CD8-positive, alpha-beta memory T cell (primary cell): ENCODE measurements at regions not wholly inside any gene's neighbourhood (a gene's known extent, or its start where the extent isn't known, plus 50 kb on each side); places are given as distances from the start of the nearest gene placed in this dataset.
"Not testable (repeated sequence)": the region's sequence is repeated elsewhere in the genome, so short reads cannot be mapped to it uniquely, and the experiment has no call there.

Experiments used
- CTCF ChIA-PET: fragments of 350-600 bp; sonication (Branson Sonifier 250); formaldehyde crosslinking; loops from one replicate; lab custom pipeline; 2021; ENCODE audit warnings: antibody characterized with exemption; lab: Charles Lee
- POLR2A ChIA-PET: fragments of 350-600 bp; sonication (Branson Sonifier 250); formaldehyde crosslinking; loops from one replicate; lab custom pipeline; 2021; ENCODE audit warnings: antibody characterized with exemption; lab: Charles Lee
- DNase-seq, 5 donors: peaks; one replicate each; pipeline versions ENCODE4 v3.0.0 to v3.0.0-alpha.2; 2020 to 2022; ENCODE audit warnings: mixed read lengths in 1 of 5
- H3K27ac ChIP-seq: one replicate; pipeline ENCODE4 v1.7.0; 2013; ENCODE audit warnings: low read depth, mild to moderate bottlenecking, low read length, moderate library complexity
- H3K27me3 ChIP-seq: 2 replicates; pipeline ENCODE4 v1.7.0; 2013; ENCODE audit warnings: low read length, mild to moderate bottlenecking; ENCODE audit not compliant: insufficient read depth, poor library complexity, severe bottlenecking
- H3K36me3 ChIP-seq: 2 replicates; pipeline ENCODE4 v1.7.0; 2013; ENCODE audit warnings: mild to moderate bottlenecking, low read length, moderate library complexity; ENCODE audit not compliant: insufficient read depth
- H3K4me1 ChIP-seq: 2 replicates; pipeline ENCODE4 v1.7.0; 2013; ENCODE audit warnings: mild to moderate bottlenecking, low read length, moderate library complexity; ENCODE audit not compliant: insufficient read depth
- H3K4me3 ChIP-seq: 2 replicates; pipeline ENCODE4 v1.7.0; 2013; ENCODE audit warnings: mild to moderate bottlenecking, low read length
- H3K9me3 ChIP-seq: 2 replicates; pipeline ENCODE4 v1.7.0; 2013; ENCODE audit warnings: mild to moderate bottlenecking, low read length
- H3K27ac Mint-ChIP-seq, 8 donors: one replicate each; pipeline ENCODE4 v1.8.0; 2020 to 2021; ENCODE audit warnings: mixed read lengths in 8 of 8, mild to moderate bottlenecking in 6 of 8, inconsistent platforms in 3 of 8, moderate library complexity in 3 of 8
- H3K27me3 Mint-ChIP-seq, 2 donors: one replicate each; pipeline ENCODE4 v1.8.0; 2020 to 2021; ENCODE audit warnings: mixed read lengths in 2 of 2, mild to moderate bottlenecking in 1 of 2, moderate library complexity in 1 of 2
- H3K36me3 Mint-ChIP-seq, 3 donors: one replicate each; pipeline ENCODE4 v1.8.0; 2020 to 2021; ENCODE audit warnings: mixed read lengths in 3 of 3, inconsistent platforms in 1 of 3, mild to moderate bottlenecking in 1 of 3
- H3K4me1 Mint-ChIP-seq, 3 donors: one replicate each; pipeline ENCODE4 v1.8.0; 2020 to 2021; ENCODE audit warnings: mixed read lengths in 3 of 3, inconsistent platforms in 1 of 3, mild to moderate bottlenecking in 1 of 3
- H3K4me3 Mint-ChIP-seq, 7 donors: one replicate each; pipeline ENCODE4 v1.8.0; 2020 to 2021; ENCODE audit warnings: mixed read lengths in 7 of 7, mild to moderate bottlenecking in 6 of 7, moderate library complexity in 4 of 7, inconsistent platforms in 2 of 7
- H3K9me3 Mint-ChIP-seq, 5 donors: one replicate each; pipeline ENCODE4 v1.8.0; 2020 to 2022; ENCODE audit warnings: mixed read lengths in 5 of 5, mild to moderate bottlenecking in 3 of 5, moderate library complexity in 2 of 5, inconsistent platforms in 1 of 5

- Histone ChIP-seq H3K36me3 (no peaks in the 10 kb centered on the region), H3K27me3 (no peaks in the 10 kb centered on the region), H3K27ac (no peak overlapping the region), H3K9me3 (no peaks in the 10 kb centered on the region), H3K4me1 (no peaks in the 10 kb centered on the region), H3K4me3 (no peak overlapping the region)
- peaks cover 0 to 2% of the 10 kb centered on the region in 2 donors for H3K27me3 Mint-ChIP-seq
- no peaks in the 10 kb centered on the region for H3K36me3 Mint-ChIP-seq
- H3K4me1 Mint-ChIP-seq = no peaks in the 10 kb centered on the region
- no peak overlapping the region for H3K27ac Mint-ChIP-seq
- peaks cover 0 to 13% (median 5%) of the 10 kb centered on the region in 5 donors for H3K9me3 Mint-ChIP-seq
- DNase-seq = no peak
- ChIA-PET CTCF (no interaction called here), POLR2A (no interaction called here)
- H3K4me3 Mint-ChIP-seq = no peak overlapping the region
These were observed 305.9 kb upstream of the SGCG start for GRCh38 chr13:22874839-22875238.

DNA sequence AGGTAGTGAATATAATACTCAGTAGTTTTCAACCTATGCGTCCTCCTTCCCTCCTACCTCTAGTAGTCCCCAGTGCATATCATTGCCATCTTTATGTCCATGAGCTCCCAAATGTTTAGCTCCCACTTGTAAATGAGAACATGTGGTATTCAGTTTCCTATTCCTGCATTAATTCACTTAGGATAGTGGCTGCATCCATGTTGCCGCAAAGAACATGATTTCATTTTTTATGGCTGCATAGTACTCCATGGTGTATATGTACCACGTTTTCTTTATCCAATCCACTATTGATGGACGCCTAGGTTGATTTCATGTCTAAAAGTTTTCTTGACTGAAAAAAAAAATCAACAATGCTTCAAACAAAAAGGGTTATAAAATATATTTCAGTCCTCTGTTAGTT, 303.4 kb upstream of the SGCG start:
- Histone ChIP-seq H3K4me3 (no peak overlapping the region), H3K9me3 (no peaks in the 10 kb centered on the region), H3K36me3 (no peaks in the 10 kb centered on the region), H3K27me3 (no peaks in the 10 kb centered on the region), H3K27ac (no peak overlapping the region), H3K4me1 (no peaks in the 10 kb centered on the region)
- Mint-ChIP-seq H3K9me3 (peaks cover 0 to 11% (median 5%) of the 10 kb centered on the region in 5 donors), H3K4me3 (no peak overlapping the region), H3K27ac (no peak overlapping the region), H3K4me1 (no peaks in the 10 kb centered on the region), H3K36me3 (no peaks in the 10 kb centered on the region), H3K27me3 (no peaks in the 10 kb centered on the region)
- DNase-seq = no peak
- ChIA-PET POLR2A (no interaction called here), CTCF (no interaction called here)

GRCh38 chr13:22880741-22881720, 299.7 kb upstream of the SGCG start:
- Mint-ChIP-seq H3K9me3 (peaks cover 0 to 2% (median 0%) of the 10 kb centered on the region in 5 donors), H3K4me3 (no peak overlapping the region), H3K4me1 (no peaks in the 10 kb centered on the region), H3K27me3 (no peaks in the 10 kb centered on the region), H3K27ac (peak overlapping the region in 1 of 8 donors; percentile 39), H3K36me3 (no peaks in the 10 kb centered on the region)
- Histone ChIP-seq H3K36me3 (no peaks in the 10 kb centered on the region), H3K27me3 (no peaks in the 10 kb centered on the region), H3K4me3 (no peak overlapping the region), H3K9me3 (no peaks in the 10 kb centered on the region), H3K4me1 (no peaks in the 10 kb centered on the region), H3K27ac (no peak overlapping the region)
- POLR2A ChIA-PET = no interaction called here
- no peak for DNase-seq
- CTCF ChIA-PET = no interaction called here

GRCh38 chr13:22881721-22882608, 298.8 kb upstream of the SGCG start:
- H3K4me1 ChIP-seq, H3K4me3 ChIP-seq, POLR2A ChIA-PET, H3K9me3 ChIP-seq, H3K27me3 ChIP-seq, H3K27ac ChIP-seq, DNase-seq, H3K36me3 ChIP-seq, CTCF ChIA-PET, H3K4me3 Mint-ChIP-seq, H3K4me1 Mint-ChIP-seq, H3K36me3 Mint-ChIP-seq, H3K9me3 Mint-ChIP-seq, H3K27me3 Mint-ChIP-seq: not testable (repeated sequence)
- peak overlapping the region in 1 of 8 donors; percentile 76 for H3K27ac Mint-ChIP-seq

GRCh38 chr13:22883262-22883840, 297.4 kb upstream of the SGCG start:
- Mint-ChIP-seq H3K4me3 (no peak overlapping the region), H3K27me3 (no peaks in the 10 kb centered on the region), H3K27ac (no peak overlapping the region), H3K36me3 (no peaks in the 10 kb centered on the region), H3K9me3 (no peaks in the 10 kb centered on the region), H3K4me1 (no peaks in the 10 kb centered on the region)
- Histone ChIP-seq H3K4me1 (no peaks in the 10 kb centered on the region), H3K9me3 (no peaks in the 10 kb centered on the region), H3K4me3 (no peak overlapping the region), H3K36me3 (no peaks in the 10 kb centered on the region), H3K27ac (no peak overlapping the region), H3K27me3 (no peaks in the 10 kb centered on the region)
- ChIA-PET CTCF (no interaction called here), POLR2A (no interaction called here)
- DNase-seq = no peak

GRCh38 chr13:22883956-22884355, 296.8 kb upstream of the SGCG start:
- CTCF ChIA-PET = no interaction called here
- Histone ChIP-seq H3K9me3 (no peaks in the 10 kb centered on the region), H3K27me3 (no peaks in the 10 kb centered on the region), H3K36me3 (no peaks in the 10 kb centered on the region), H3K4me3 (no peak overlapping the region), H3K27ac (no peak overlapping the region), H3K4me1 (no peaks in the 10 kb centered on the region)
- POLR2A ChIA-PET = no interaction called here
- H3K4me1 Mint-ChIP-seq = no peaks in the 10 kb centered on the region
- H3K36me3 Mint-ChIP-seq = no peaks in the 10 kb centered on the region
- H3K27me3 Mint-ChIP-seq = no peaks in the 10 kb centered on the region
- no peak for DNase-seq
- H3K4me3 Mint-ChIP-seq = no peak overlapping the region
- H3K9me3 Mint-ChIP-seq = no peaks in the 10 kb centered on the region
- H3K27ac Mint-ChIP-seq = no peak overlapping the region

- H3K27me3 Mint-ChIP-seq, H3K27ac ChIP-seq, H3K27ac Mint-ChIP-seq, H3K9me3 Mint-ChIP-seq, H3K9me3 ChIP-seq, DNase-seq, H3K4me3 Mint-ChIP-seq, H3K4me1 ChIP-seq, CTCF ChIA-PET, H3K4me3 ChIP-seq, POLR2A ChIA-PET, H3K27me3 ChIP-seq, H3K36me3 ChIP-seq, H3K4me1 Mint-ChIP-seq, H3K36me3 Mint-ChIP-seq: not testable (repeated sequence)
These were observed 294.7 kb upstream of the SGCG start for GRCh38 chr13:22886061-22886460.

- H3K36me3 ChIP-seq, H3K9me3 Mint-ChIP-seq, CTCF ChIA-PET, H3K27ac Mint-ChIP-seq, H3K4me3 Mint-ChIP-seq, H3K27ac ChIP-seq, H3K36me3 Mint-ChIP-seq, H3K4me1 Mint-ChIP-seq, DNase-seq, H3K4me3 ChIP-seq, H3K4me1 ChIP-seq, H3K27me3 ChIP-seq, H3K27me3 Mint-ChIP-seq, POLR2A ChIA-PET, H3K9me3 ChIP-seq: not testable (repeated sequence)
These were observed 291.4 kb upstream of the SGCG start for GRCh38 chr13:22889376-22889775.
